Activated naive CD4-positive, alpha-beta T cell treated with anti-CD3 and anti-CD28 coated beads, Interleukin-2, amount 50 U/mL, for 72 hours (primary cell): ENCODE measurements at regions not wholly inside any gene's neighbourhood (a gene's known extent, or its start where the extent isn't known, plus 50 kb on each side); places are given as distances from the start of the nearest gene placed in this dataset.

Experiments
- ATAC-seq, 2 donors: fragments of 150-1000 bp; cut with Tn5 transposase; 2 replicates each; pipeline ENCODE4 v1.10.0; 2021; ENCODE audit warnings: mild to moderate bottlenecking in 2 of 2, moderate library complexity in 2 of 2
- DNase-seq, 2 donors: peaks; one replicate each; pipeline ENCODE4 v3.0.0; 2021 to 2022; ENCODE audit warnings: low spot score in 2 of 2
- H3K27ac Mint-ChIP-seq, 2 donors: one replicate each; pipeline ENCODE4 v1.8.0; 2022; ENCODE audit warnings: mild to moderate bottlenecking in 2 of 2, mixed read lengths in 2 of 2
- H3K36me3 Mint-ChIP-seq, 2 donors: one replicate each; pipeline ENCODE4 v1.8.0; 2022; ENCODE audit warnings: mixed read lengths in 2 of 2
- H3K9me3 Mint-ChIP-seq, 2 donors: one replicate each; pipeline ENCODE4 v1.8.0; 2022; ENCODE audit warnings: mixed read lengths in 2 of 2

- Mint-ChIP-seq H3K9me3 (peaks cover 4 to 6% of the 10 kb centered on the region in 2 donors), H3K36me3 (no peaks in the 10 kb centered on the region), H3K27ac (no peak overlapping the region)
- no peak for ATAC-seq
- DNase-seq, result no peak
Observed at GRCh38 chr13:47080621-47081020, 183.8 kb upstream of the HTR2A start.

DNA sequence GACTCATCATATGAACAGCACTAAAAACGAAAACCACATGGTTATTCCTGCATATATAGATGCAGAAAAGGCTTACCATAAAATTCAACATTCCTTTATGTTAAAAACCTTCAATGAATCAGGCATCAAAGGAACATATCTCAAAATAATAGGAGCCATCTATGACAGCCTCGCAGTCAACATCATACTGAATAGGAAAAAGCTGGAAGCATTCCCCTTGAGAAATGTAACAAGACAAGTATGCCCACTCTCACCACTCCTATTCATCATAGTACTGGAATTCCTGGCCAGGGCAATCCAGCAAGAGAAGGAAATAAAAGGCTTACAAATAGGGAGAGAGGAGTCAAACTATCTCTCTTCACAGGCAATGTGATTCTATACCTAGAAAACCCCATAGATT, 179.6 kb upstream of the HTR2A start:
- Mint-ChIP-seq H3K36me3 (peaks cover 5 to 20% of the 10 kb centered on the region in 2 donors), H3K9me3 (peaks cover 7 to 19% of the 10 kb centered on the region in 2 donors), H3K27ac (no peak overlapping the region)
- DNase-seq (no peak), ATAC-seq (no peak)

- H3K27ac Mint-ChIP-seq, result no peak overlapping the region
- H3K9me3 Mint-ChIP-seq, result peaks cover 5% of the 10 kb centered on the region in 2 donors
- ATAC-seq, result no peak
Observed at GRCh38 chr13:47069133-47069532, 172.3 kb upstream of the HTR2A start.

GRCh38 chr13:47067306-47067705, 170.5 kb upstream of the HTR2A start:
- Mint-ChIP-seq H3K9me3 (peaks cover 13% of the 10 kb centered on the region in 2 donors), H3K27ac (no peak overlapping the region), H3K36me3 (peaks cover 0 to 8% of the 10 kb centered on the region in 2 donors)
- DNase-seq (no peak), ATAC-seq (no peak)

More at GRCh38 chr13:47069133-47069532, 172.3 kb upstream of the HTR2A start:
- DNase-seq, result no peak
- peaks cover 2 to 13% of the 10 kb centered on the region in 2 donors for H3K36me3 Mint-ChIP-seq

DNA sequence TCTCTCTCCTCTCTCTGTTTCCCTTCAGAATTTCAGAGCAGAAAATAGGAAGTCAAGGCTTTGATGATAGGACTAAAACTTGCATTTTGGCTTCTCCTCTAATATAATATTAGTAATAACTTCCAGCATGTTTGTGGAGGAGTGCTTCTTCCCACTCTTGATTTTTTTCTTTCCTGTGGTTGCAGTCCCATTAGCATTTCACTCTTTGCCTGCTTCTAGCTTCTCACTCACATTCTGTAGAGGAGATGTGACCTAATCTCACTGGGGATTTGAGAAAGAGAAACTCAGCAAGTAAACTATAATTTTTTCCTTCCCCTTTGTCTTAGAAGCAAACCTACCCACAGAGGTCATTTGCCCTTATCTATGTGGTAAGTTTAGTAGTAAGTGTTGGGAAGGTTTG, 169.4 kb upstream of the HTR2A start:
- Mint-ChIP-seq H3K36me3 (peaks cover 0 to 8% of the 10 kb centered on the region in 2 donors), H3K9me3 (peaks cover 10 to 15% of the 10 kb centered on the region in 2 donors), H3K27ac (no peak overlapping the region)
- no peak for ATAC-seq
- DNase-seq, result no peak

DNA sequence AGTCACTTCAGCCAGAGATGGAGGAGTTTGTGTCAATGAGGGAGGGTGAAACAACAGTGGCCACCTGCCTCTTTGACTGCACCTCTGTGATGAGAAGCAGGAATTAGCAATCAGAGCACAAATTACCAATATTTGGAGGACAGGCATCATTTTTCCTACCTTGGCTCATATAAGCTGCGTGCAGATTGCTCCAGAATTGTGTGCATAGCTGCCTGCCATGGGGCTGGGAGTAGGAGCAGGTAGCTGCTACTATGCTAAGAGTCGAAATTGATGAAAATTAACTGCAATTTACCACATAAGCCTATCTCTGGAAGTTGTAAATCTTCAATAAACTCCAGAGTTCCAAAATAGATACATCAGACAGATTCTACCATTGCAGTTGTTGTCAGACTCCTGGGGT, 167.5 kb upstream of the HTR2A start:
- no peak overlapping the region for H3K27ac Mint-ChIP-seq
- ATAC-seq (no peak), DNase-seq (no peak)
- peaks cover 9 to 15% of the 10 kb centered on the region in 2 donors for H3K9me3 Mint-ChIP-seq
- H3K36me3 Mint-ChIP-seq, result peaks cover 0 to 8% of the 10 kb centered on the region in 2 donors

GRCh38 chr13:47049276-47049989, 152.6 kb upstream of the HTR2A start:
- DNase-seq (no peak), ATAC-seq (no peak)
- Mint-ChIP-seq H3K9me3 (no peaks in the 10 kb centered on the region), H3K27ac (no peak overlapping the region), H3K36me3 (no peaks in the 10 kb centered on the region)

GRCh38 chr13:47046706-47047105, 149.9 kb upstream of the HTR2A start:
- no peak for DNase-seq
- no peak overlapping the region for H3K27ac Mint-ChIP-seq
- no peaks in the 10 kb centered on the region for H3K36me3 Mint-ChIP-seq
- ATAC-seq, result no peak
- no peaks in the 10 kb centered on the region for H3K9me3 Mint-ChIP-seq

- Mint-ChIP-seq H3K9me3 (no peaks in the 10 kb centered on the region), H3K27ac (no peak overlapping the region), H3K36me3 (no peaks in the 10 kb centered on the region)
- DNase-seq, result no peak
- ATAC-seq, result no peak
Observed at GRCh38 chr13:47044842-47045241, 148.0 kb upstream of the HTR2A start.

- H3K27ac Mint-ChIP-seq, result no peak overlapping the region
- H3K36me3 Mint-ChIP-seq, result no peaks in the 10 kb centered on the region
- no peak for DNase-seq
- H3K9me3 Mint-ChIP-seq, result no peaks in the 10 kb centered on the region
- no peak for ATAC-seq
Observed at GRCh38 chr13:47039106-47039505, 142.3 kb upstream of the HTR2A start.

- DNase-seq (no peak), ATAC-seq (no peak)
- no peaks in the 10 kb centered on the region for H3K9me3 Mint-ChIP-seq
- H3K36me3 Mint-ChIP-seq, result no peaks in the 10 kb centered on the region
- H3K27ac Mint-ChIP-seq, result no peak overlapping the region
Observed at GRCh38 chr13:47038188-47038587, 141.3 kb upstream of the HTR2A start.

- Mint-ChIP-seq H3K27ac (no peak overlapping the region), H3K9me3 (no peaks in the 10 kb centered on the region), H3K36me3 (no peaks in the 10 kb centered on the region)
- ATAC-seq (no peak), DNase-seq (no peak)
Observed at GRCh38 chr13:47036294-47037008, 139.6 kb upstream of the HTR2A start.

- H3K27ac Mint-ChIP-seq, result no peak overlapping the region
- ATAC-seq (no peak), DNase-seq (no peak)
- no peaks in the 10 kb centered on the region for H3K9me3 Mint-ChIP-seq
- H3K36me3 Mint-ChIP-seq, result no peaks in the 10 kb centered on the region
Observed at GRCh38 chr13:47033216-47033615, 136.4 kb upstream of the HTR2A start.

GRCh38 chr13:47027780-47028437, 131.1 kb upstream of the HTR2A start:
- Mint-ChIP-seq H3K36me3 (no peaks in the 10 kb centered on the region), H3K27ac (no peak overlapping the region), H3K9me3 (no peaks in the 10 kb centered on the region)
- ATAC-seq (no peak), DNase-seq (no peak)

DNA sequence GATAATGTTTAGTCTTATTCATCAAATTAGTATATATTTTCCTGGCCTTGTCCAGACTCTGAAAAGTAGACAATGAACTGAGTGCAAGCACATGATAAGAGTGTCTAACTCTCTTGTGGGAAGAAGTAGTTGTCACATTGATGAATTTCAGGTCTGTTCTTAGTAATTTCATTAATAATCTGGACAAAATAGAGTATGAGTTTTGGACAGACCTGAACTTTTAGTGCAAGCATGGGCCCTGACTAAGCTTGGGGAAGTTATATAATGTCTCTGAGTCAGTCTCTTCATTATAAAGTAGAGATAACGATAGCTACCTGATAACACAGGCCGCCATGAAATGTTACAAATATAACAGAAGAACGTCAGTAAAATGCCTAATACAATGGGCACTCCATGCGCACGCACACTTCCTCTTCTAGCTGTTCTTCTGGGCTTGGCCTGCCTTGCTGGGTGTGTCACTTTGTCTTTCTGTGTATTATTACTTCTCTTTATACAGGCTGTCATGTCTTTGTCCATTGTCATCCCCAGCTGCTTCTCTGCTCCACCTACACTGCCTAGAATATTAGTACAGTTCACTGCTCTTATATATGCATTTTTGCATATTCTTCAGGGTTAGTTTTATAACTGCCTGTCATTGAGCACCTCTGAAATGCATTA, 129.1 kb upstream of the HTR2A start:
- no peak for DNase-seq
- Mint-ChIP-seq H3K27ac (no peak overlapping the region), H3K9me3 (no peaks in the 10 kb centered on the region), H3K36me3 (no peaks in the 10 kb centered on the region)
- ATAC-seq, result no peak

DNA sequence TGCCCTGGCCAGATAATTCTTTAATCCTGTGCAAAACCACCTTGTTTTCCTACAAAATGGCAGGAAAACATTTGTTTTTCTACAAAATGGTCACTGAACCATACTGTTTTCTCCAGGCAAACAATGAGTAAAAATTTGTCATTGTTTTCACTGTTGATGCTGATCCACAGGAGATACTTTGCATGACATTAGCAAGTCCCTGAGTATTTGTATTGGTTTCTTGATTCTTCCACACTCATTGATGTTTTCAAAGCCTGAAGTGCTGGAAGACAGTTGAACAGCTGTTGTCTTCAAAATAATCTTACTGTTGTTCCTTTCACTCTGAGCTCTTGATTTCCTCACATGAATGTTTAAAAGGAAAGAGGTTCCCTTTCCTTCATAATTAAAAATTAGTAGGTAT, 123.1 kb upstream of the HTR2A start:
- H3K9me3 Mint-ChIP-seq, result peaks cover 4 to 8% of the 10 kb centered on the region in 2 donors
- ATAC-seq (no peak), DNase-seq (no peak)
- H3K36me3 Mint-ChIP-seq, result no peaks in the 10 kb centered on the region
- H3K27ac Mint-ChIP-seq, result no peak overlapping the region

DNA sequence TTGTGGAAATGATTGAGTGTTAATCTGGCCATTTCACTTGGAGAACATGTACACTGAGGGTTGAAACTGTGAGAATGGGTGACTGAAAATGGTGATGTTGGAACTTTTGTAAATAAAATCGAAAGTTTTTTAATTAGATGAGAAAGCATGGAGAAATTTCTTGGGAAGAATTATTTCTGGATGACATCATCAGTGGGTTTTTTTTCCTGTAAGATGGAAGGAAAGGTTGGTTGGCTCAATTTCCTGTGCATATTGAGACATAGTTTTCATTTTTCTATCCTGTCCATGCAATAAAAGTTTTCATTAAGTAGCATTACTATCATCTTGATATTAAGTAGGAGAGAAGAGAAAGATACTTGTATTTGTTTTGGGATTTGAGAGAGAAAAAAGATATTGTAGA, 120.6 kb upstream of the HTR2A start:
- no peaks in the 10 kb centered on the region for H3K36me3 Mint-ChIP-seq

More for the DNA sequence above, 120.6 kb upstream of the HTR2A start:
- Mint-ChIP-seq H3K27ac (no peak overlapping the region), H3K9me3 (peaks cover 4 to 8% of the 10 kb centered on the region in 2 donors)
- DNase-seq (no peak), ATAC-seq (no peak)
